Retina (tissue), 1 donor: ENCODE measurements at regions not wholly inside any gene's neighbourhood (a gene's known extent, or its start where the extent isn't known, plus 50 kb on each side); places are given as distances from the start of the nearest gene placed in this dataset.

Source experiments
- DNase-seq: peaks from one replicate; pipeline ENCODE4 v3.0.0-alpha.2; 2016

GRCh38 chr2:151030663-151031230 lies 230.9 kb downstream of the RBM43 start:
- DNase-seq = no peak

- DNase-seq = no peak
Observed at GRCh38 chr2:151029406-151030157, 232.1 kb downstream of the RBM43 start.

- DNase-seq = no peak
Observed at GRCh38 chr2:151028691-151029176, 232.9 kb downstream of the RBM43 start.

GRCh38 chr2:151027151-151027550 lies 234.5 kb downstream of the RBM43 start:
- DNase-seq = no peak

- DNase-seq = no peak
Observed at GRCh38 chr2:151025816-151026215, 235.8 kb downstream of the RBM43 start.

- peak; percentile 55 for DNase-seq
Observed at GRCh38 chr2:151024696-151025251, 236.9 kb downstream of the RBM43 start.

GRCh38 chr2:151021747-151022452 lies 239.8 kb downstream of the RBM43 start:
- DNase-seq = no peak

- DNase-seq = no peak
Observed at GRCh38 chr2:151020411-151020810, 241.3 kb downstream of the RBM43 start.

- no peak for DNase-seq
Observed at GRCh38 chr2:151009437-151010175, 252.1 kb downstream of the RBM43 start.

GRCh38 chr2:151007365-151007764 lies 254.3 kb downstream of the RBM43 start:
- peak; percentile 67 for DNase-seq

GRCh38 chr2:151002959-151003600 lies 258.6 kb downstream of the RBM43 start:
- no peak for DNase-seq

GRCh38 chr2:150997702-150998440 lies 263.8 kb downstream of the RBM43 start:
- DNase-seq = no peak

GRCh38 chr2:150997066-150997465 lies 264.6 kb downstream of the RBM43 start:
- DNase-seq = no peak

GRCh38 chr2:150994076-150994475 lies 267.6 kb downstream of the RBM43 start:
- DNase-seq = no peak

GRCh38 chr2:150989969-150990368 lies 271.7 kb downstream of the RBM43 start:
- no peak for DNase-seq

GRCh38 chr2:150985741-150986140 lies 275.9 kb downstream of the RBM43 start:
- DNase-seq = no peak

GRCh38 chr2:150983314-150983897 lies 278.3 kb downstream of the RBM43 start:
- DNase-seq = no peak

GRCh38 chr2:150981826-150982225 lies 279.8 kb downstream of the RBM43 start:
- no peak for DNase-seq

- DNase-seq = no peak
Observed at GRCh38 chr2:150978053-150978452, 283.6 kb downstream of the RBM43 start.

GRCh38 chr2:150977296-150977695 lies 284.4 kb downstream of the RBM43 start:
- no peak for DNase-seq

GRCh38 chr2:150976604-150977003 lies 285.1 kb downstream of the RBM43 start:
- DNase-seq = no peak
